GM12874 (cell line): ENCODE measurements at regions not wholly inside any gene's neighbourhood (a gene's known extent, or its start where the extent isn't known, plus 50 kb on each side); places are given as distances from the start of the nearest gene placed in this dataset.

Source experiments
- TF ChIP-seq, protein P1 (sequence below): IDR thresholded peaks from 2 replicates; pipeline ENCODE4 v1.5.1; 2011; ENCODE audit warnings: low read depth, mild to moderate bottlenecking, control low read depth, low read length, moderate library complexity; ENCODE audit not compliant: insufficient read depth

DNA sequence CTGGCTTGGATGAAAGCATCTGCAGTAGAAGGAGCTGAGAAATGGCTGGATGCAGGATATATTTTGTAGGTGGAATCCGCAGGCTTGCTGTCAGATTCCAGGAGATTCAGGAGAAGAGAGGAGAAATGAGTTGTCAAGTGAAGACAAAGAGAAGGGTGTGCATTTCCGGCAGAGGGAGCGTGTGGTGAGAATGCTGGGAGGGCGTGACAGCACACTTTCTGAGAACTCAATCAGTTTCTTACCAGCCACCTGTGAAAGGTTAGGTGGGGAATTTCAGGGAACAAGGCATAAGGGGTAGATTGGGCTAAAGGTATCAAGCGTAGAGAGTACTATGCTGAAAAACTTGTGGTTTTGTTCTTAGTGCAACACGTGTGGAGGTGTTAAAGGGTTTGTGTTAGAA lies 199.3 kb upstream of the ANKH start:
- TF ChIP-seq, protein P1, sequence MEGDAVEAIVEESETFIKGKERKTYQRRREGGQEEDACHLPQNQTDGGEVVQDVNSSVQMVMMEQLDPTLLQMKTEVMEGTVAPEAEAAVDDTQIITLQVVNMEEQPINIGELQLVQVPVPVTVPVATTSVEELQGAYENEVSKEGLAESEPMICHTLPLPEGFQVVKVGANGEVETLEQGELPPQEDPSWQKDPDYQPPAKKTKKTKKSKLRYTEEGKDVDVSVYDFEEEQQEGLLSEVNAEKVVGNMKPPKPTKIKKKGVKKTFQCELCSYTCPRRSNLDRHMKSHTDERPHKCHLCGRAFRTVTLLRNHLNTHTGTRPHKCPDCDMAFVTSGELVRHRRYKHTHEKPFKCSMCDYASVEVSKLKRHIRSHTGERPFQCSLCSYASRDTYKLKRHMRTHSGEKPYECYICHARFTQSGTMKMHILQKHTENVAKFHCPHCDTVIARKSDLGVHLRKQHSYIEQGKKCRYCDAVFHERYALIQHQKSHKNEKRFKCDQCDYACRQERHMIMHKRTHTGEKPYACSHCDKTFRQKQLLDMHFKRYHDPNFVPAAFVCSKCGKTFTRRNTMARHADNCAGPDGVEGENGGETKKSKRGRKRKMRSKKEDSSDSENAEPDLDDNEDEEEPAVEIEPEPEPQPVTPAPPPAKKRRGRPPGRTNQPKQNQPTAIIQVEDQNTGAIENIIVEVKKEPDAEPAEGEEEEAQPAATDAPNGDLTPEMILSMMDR: no peak

DNA sequence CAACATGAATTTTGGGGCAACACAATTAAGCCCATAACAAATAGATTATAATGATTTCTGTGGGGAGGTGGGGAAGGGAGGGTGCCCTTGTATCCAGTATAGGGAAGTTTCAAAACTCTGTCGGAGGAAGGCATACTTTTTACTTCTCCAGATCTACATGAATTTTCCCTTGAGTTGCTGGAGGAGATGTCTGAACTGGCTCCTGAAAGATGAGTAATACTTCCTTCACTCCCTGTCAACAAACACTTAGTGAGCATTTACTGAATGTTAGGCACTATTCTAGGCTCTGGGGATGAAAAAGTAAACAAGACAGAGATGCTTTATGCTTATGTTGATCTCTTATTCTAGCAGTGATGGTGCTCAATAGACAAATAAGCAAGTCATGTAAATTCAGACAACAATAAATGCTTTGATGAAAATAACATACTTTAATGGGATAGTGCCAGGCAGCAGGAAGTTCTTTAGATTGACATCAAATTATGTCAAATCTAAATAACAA lies 197.9 kb upstream of the ANKH start:
- TF ChIP-seq, protein P1: no peak

DNA sequence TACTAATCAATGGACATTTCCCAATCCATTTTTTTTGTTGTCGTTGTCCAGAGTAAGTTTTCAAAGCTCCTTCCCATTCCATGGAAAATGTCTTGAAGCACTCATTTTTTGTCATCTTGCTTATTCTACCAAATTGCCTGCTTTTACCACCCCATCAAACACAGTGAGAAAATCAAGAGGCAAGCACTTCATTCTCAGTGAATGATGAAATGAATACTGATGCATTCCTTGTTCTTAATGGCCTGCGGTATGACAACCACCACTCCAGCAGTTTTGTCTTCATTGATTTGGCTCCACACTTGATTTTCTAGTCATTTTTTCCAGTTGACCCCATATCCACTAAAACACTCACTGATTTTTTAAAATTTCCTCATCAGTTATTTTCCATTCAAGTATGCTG lies 193.5 kb upstream of the ANKH start:
- TF ChIP-seq, protein P1: no peak

DNA sequence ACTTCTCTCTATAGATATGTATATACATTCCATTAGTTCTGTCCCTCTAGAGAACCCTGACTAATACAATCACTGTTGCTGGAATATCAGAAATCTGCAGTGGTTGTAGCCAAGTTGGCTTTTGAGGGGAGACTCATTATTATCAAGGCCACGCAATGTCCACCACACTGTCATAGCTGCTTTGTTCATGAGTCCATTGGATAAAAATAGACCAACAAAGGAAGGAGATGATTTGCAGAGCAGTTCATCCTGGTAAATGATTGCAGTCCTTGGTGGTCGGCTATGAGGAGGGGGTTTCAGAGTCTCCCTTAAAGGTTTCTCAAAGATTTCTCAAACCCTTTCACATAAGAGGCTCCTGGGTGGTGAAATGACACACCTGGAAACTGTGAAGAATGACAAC lies 192.8 kb upstream of the ANKH start:
- TF ChIP-seq, protein P1: no peak

DNA sequence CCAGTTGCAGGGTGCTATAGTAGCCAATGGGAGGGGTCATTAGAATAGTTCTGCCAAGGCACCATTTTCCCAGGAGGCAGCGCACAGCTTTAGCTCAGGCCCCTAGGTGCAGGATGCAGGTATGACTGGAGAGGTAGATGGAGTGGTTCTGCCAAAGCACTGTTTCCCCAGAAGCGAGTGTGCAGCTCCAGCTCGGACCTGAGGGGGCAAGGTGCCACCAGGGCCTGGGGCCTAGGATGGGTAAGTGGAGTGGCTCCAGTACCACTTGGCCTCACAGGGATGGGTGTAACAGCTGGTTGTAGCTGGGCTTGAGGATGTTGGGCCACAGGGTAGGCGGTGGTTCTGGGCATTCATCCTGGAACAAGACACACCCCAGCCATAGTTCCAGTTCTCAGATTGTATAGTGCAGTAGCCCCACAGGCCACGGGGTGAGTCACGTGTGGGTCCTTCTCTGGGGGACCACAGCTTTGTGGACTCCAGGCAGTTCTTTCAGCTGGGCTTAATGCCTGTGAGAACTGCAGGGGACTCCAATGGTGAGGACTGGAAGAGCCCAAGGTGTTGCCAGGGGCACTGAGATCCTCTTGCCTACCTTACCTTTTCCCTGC lies 185.5 kb upstream of the ANKH start:
- TF ChIP-seq, protein P1: no peak

DNA sequence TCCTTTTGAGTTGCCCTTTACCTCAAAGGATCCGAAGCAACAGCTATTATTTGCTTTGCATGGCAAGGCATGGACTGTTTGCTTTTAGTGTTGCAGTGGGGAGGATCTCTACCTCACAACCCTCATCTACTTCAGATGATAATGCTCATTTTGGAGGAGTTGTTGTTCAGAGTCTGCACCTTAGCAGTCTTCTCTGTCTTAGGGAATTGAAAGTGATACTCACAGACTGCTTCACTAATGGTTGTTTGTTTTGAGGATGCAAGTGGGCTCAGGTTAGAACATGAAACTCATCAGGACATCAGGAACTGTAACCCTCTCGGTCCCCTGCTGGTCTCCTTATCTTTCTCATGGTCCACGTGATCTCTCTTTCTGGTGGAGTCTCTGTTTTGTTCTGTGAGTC lies 172.9 kb upstream of the ANKH start:
- TF ChIP-seq, protein P1: no peak

DNA sequence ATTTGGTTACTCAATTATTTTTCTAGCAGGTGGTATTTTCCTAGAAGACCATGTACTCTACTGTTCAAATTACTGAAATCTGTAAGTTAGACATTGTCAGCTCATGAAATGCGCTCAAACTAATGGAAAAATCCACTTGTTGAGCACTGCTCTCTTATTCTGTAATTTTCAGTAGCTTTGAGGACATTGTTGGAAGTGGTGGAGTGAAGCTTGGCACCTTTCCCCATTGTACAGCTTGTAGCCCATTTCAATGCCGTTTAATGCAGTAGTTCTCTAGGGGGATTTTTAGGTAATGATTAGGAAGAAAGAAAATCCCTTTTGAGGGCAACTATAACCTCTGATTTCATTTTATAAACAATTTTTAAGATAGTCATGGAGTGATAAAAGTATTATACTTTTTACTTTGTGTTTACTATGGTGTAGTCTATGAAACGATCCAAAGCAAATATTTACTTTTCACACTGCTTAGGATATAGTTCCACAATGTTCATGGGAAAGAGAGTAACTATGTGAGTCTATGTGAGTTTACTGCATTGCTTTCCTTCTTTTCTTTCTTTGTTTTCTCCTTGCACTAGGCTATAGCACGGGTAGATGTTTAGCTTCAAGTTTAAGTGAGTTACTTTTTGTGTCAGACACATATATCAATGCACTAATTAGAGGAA lies 165.8 kb upstream of the ANKH start:
- TF ChIP-seq, protein P1: no peak
